HG02610 (cell line): ENCODE measurements at regions not wholly inside any gene's neighbourhood (a gene's known extent, or its start where the extent isn't known, plus 50 kb on each side); places are given as distances from the start of the nearest gene placed in this dataset.

Experiments
- ATAC-seq: cut with Tn5 transposase; IDR thresholded peaks from one replicate; pipeline ENCODE4 v1.9.1; 2021; ENCODE audit warnings: mild to moderate bottlenecking, moderate library complexity; ENCODE audit not compliant: unreplicated experiment

- ATAC-seq = no peak
Observed at GRCh38 chr2:23241611-23242245, 143.3 kb upstream of the KLHL29 start.

- ATAC-seq = no peak
Observed at GRCh38 chr2:23243073-23243659, 141.8 kb upstream of the KLHL29 start.

- ATAC-seq = no peak
Observed at GRCh38 chr2:23244617-23245016, 140.4 kb upstream of the KLHL29 start.

GRCh38 chr2:23246992-23247683 is 137.8 kb upstream of the KLHL29 start:
- no peak for ATAC-seq

GRCh38 chr2:23248667-23249066 is 136.3 kb upstream of the KLHL29 start:
- no peak for ATAC-seq

- no peak for ATAC-seq
Observed at GRCh38 chr2:23249348-23249747, 135.6 kb upstream of the KLHL29 start.

GRCh38 chr2:23250371-23250770 is 134.6 kb upstream of the KLHL29 start:
- ATAC-seq = no peak

- ATAC-seq = no peak
Observed at GRCh38 chr2:23256643-23257042, 128.3 kb upstream of the KLHL29 start.

GRCh38 chr2:23260621-23261020 is 124.4 kb upstream of the KLHL29 start:
- no peak for ATAC-seq

GRCh38 chr2:23268467-23269263 is 116.3 kb upstream of the KLHL29 start:
- ATAC-seq = no peak

- no peak for ATAC-seq
Observed at GRCh38 chr2:23269747-23270146, 115.2 kb upstream of the KLHL29 start.

- no peak for ATAC-seq
Observed at GRCh38 chr2:23270810-23271209, 114.2 kb upstream of the KLHL29 start.

GRCh38 chr2:23271230-23271629 is 113.7 kb upstream of the KLHL29 start:
- no peak for ATAC-seq

GRCh38 chr2:23273786-23274185 is 111.2 kb upstream of the KLHL29 start:
- ATAC-seq = no peak

GRCh38 chr2:23280401-23280800 is 104.6 kb upstream of the KLHL29 start:
- no peak for ATAC-seq

- ATAC-seq = no peak
Observed at GRCh38 chr2:23283653-23284052, 101.3 kb upstream of the KLHL29 start.

GRCh38 chr2:23285091-23285800 is 99.7 kb upstream of the KLHL29 start:
- ATAC-seq = no peak

- no peak for ATAC-seq
Observed at GRCh38 chr2:23286031-23286757, 98.8 kb upstream of the KLHL29 start.

GRCh38 chr2:23286758-23287704 is 97.9 kb upstream of the KLHL29 start:
- ATAC-seq = no peak
